Fibroblast of lung (primary cell): ENCODE measurements at regions not wholly inside any gene's neighbourhood (a gene's known extent, or its start where the extent isn't known, plus 50 kb on each side); places are given as distances from the start of the nearest gene placed in this dataset.

Source experiments
- DNase-seq, 2 donors: peaks; one replicate each; pipeline versions ENCODE4 v3.0.0 to v3.0.0-alpha.2; 2010; ENCODE audit warnings: low read depth in 2 of 2
- H2AFZ ChIP-seq: 2 replicates; pipeline ENCODE4 v1.5.1; 2012; ENCODE audit warnings: low read length, control low read depth, inconsistent platforms
- H3K27ac ChIP-seq: 2 replicates; pipeline ENCODE4 v1.5.1; 2011; ENCODE audit warnings: low read length, control low read depth; ENCODE audit not compliant: insufficient read depth
- H3K27me3 ChIP-seq: 2 replicates; pipeline ENCODE4 v1.5.1; 2011; ENCODE audit warnings: mild to moderate bottlenecking, low read length; ENCODE audit not compliant: control insufficient read depth, insufficient read depth
- H3K36me3 ChIP-seq: 2 replicates; pipeline ENCODE4 v1.5.1; 2011; ENCODE audit warnings: low read length; ENCODE audit not compliant: control insufficient read depth, insufficient read depth
- H3K4me1 ChIP-seq: 2 replicates; pipeline ENCODE4 v1.5.1; 2011; ENCODE audit warnings: low read length; ENCODE audit not compliant: control insufficient read depth, insufficient read depth; ENCODE audit errors: extremely low read depth
- H3K4me2 ChIP-seq: 2 replicates; pipeline ENCODE4 v1.5.1; 2011; ENCODE audit warnings: low read length, control low read depth; ENCODE audit not compliant: insufficient read depth; ENCODE audit errors: extremely low read depth
- H3K4me3 ChIP-seq, 4 experiments: fragments of 200-600 bp in 1 of 4; sonication (generic) in 1 of 4; replicated peaks in 1 of 4; 2 replicates each; pipeline ENCODE4 v1.5.1; 2011 to 2016; ENCODE audit warnings: low read length in 4 of 4, low read depth in 3 of 4, mild to moderate bottlenecking in 3 of 4, control low read depth in 2 of 4, inconsistent platforms in 1 of 4, mixed read lengths in 1 of 4; ENCODE audit not compliant: insufficient read depth in 1 of 4; ENCODE audit errors: control extremely low read depth in 1 of 4
- H3K79me2 ChIP-seq: 2 replicates; pipeline ENCODE4 v1.5.1; 2012; ENCODE audit warnings: mild to moderate bottlenecking, low read length, inconsistent platforms; ENCODE audit not compliant: control insufficient read depth, insufficient read depth
- H3K9ac ChIP-seq: 2 replicates; pipeline ENCODE4 v1.5.1; 2011; ENCODE audit warnings: mild to moderate bottlenecking, low read length, control low read depth; ENCODE audit not compliant: insufficient read depth
- H3K9me3 ChIP-seq: 2 replicates; pipeline ENCODE4 v1.5.1; 2012; ENCODE audit warnings: low read depth, low read length; ENCODE audit not compliant: control insufficient read depth, insufficient read depth
- H4K20me1 ChIP-seq: 2 replicates; pipeline ENCODE4 v1.5.1; 2011; ENCODE audit warnings: low read length; ENCODE audit not compliant: control insufficient read depth, insufficient read depth; ENCODE audit errors: extremely low read depth
- EZH2 ChIP-seq: IDR thresholded peaks from 2 replicates; pipeline ENCODE4 v1.5.1; 2012; ENCODE audit warnings: low read length, control low read depth, mild to moderate bottlenecking; ENCODE audit errors: missing control alignments
- TF ChIP-seq, protein P1 (sequence below), 2 donors: IDR thresholded peaks in 1 of 2; conservative IDR thresholded peaks in 1 of 2; 1 replicate in 1 of 2; 2 replicates in 1 of 2; pipeline ENCODE4 v1.5.1; 2011 to 2012; ENCODE audit warnings: low read length in 2 of 2, control low read depth in 1 of 2, inconsistent platforms in 1 of 2, low read depth in 1 of 2, mild to moderate bottlenecking in 1 of 2

DNA sequence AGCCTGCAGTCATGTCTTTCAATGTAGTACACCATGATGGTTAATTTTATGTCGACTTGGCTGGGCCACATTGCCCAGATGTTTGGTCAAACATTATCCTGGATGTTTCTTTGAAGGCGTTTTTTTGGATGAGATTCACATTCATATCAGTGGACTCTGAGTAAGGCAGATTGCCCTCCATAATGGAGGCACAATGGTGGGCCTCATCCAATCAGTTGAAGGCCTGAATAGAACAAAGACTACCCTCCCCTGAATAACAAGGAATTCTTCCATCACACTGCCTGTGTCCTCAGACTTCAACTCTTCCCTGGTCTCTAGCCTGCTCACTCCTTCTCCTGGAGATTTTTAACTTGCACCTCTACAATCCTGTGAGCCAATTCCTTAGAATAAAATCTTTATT lies 83.8 kb upstream of the CHL1 start:
- Histone ChIP-seq H4K20me1 (no peaks in the 10 kb centered on the region), H3K9me3 (no peaks in the 10 kb centered on the region), H2AFZ (no peak overlapping the region), H3K4me2 (no peak overlapping the region), H3K27me3 (no peaks in the 10 kb centered on the region), H3K4me1 (no peaks in the 10 kb centered on the region), H3K79me2 (no peaks in the 10 kb centered on the region), H3K9ac (no peak overlapping the region), H3K4me3 (no peak overlapping the region), H3K27ac (no peak overlapping the region), H3K36me3 (no peaks in the 10 kb centered on the region)
- no peak for TF ChIP-seq EZH2
- TF ChIP-seq, protein P1, sequence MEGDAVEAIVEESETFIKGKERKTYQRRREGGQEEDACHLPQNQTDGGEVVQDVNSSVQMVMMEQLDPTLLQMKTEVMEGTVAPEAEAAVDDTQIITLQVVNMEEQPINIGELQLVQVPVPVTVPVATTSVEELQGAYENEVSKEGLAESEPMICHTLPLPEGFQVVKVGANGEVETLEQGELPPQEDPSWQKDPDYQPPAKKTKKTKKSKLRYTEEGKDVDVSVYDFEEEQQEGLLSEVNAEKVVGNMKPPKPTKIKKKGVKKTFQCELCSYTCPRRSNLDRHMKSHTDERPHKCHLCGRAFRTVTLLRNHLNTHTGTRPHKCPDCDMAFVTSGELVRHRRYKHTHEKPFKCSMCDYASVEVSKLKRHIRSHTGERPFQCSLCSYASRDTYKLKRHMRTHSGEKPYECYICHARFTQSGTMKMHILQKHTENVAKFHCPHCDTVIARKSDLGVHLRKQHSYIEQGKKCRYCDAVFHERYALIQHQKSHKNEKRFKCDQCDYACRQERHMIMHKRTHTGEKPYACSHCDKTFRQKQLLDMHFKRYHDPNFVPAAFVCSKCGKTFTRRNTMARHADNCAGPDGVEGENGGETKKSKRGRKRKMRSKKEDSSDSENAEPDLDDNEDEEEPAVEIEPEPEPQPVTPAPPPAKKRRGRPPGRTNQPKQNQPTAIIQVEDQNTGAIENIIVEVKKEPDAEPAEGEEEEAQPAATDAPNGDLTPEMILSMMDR (conservative IDR thresholded peaks at IDR 0.05 in 1 of 2, IDR thresholded peaks at IDR 0.05 in 1 of 2; ENCODE audit: low read depth in 1 of 2, low read length in 2 of 2): no peak
- no peak for DNase-seq

DNA sequence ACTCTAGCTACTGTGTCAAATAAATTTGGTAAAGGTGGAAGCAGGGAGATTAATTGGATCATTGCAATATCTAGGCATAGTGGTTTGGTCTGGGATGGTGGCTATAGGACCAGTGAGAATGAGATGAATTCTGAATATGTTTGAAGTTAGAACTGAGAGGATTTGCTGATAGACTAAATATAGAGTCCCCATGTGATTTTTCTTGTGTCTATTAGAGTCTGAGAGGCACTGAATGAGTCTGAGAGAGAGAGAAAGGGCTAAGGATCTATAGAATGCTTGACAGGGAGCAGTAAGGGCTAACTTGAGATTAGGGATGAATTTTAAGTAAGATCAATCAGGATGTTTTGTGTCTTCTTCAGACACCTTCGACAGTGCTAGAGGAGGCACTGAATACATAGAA lies 77.9 kb upstream of the CHL1 start:
- H3K27me3 ChIP-seq: no peaks in the 10 kb centered on the region
- H4K20me1 ChIP-seq: no peaks in the 10 kb centered on the region
- no peak for DNase-seq
- H3K79me2 ChIP-seq: no peaks in the 10 kb centered on the region
- H3K4me2 ChIP-seq: no peak overlapping the region
- no peak overlapping the region for H2AFZ ChIP-seq
- TF ChIP-seq, protein P1 (conservative IDR thresholded peaks at IDR 0.05 in 1 of 2, IDR thresholded peaks at IDR 0.05 in 1 of 2; ENCODE audit: low read depth in 1 of 2, low read length in 2 of 2): no peak
- TF ChIP-seq EZH2: no peak
- H3K9ac ChIP-seq: no peak overlapping the region
- H3K36me3 ChIP-seq: no peaks in the 10 kb centered on the region
- H3K4me1 ChIP-seq: no peaks in the 10 kb centered on the region
- no peak overlapping the region for H3K4me3 ChIP-seq
- H3K27ac ChIP-seq: no peak overlapping the region
- no peaks in the 10 kb centered on the region for H3K9me3 ChIP-seq

DNA sequence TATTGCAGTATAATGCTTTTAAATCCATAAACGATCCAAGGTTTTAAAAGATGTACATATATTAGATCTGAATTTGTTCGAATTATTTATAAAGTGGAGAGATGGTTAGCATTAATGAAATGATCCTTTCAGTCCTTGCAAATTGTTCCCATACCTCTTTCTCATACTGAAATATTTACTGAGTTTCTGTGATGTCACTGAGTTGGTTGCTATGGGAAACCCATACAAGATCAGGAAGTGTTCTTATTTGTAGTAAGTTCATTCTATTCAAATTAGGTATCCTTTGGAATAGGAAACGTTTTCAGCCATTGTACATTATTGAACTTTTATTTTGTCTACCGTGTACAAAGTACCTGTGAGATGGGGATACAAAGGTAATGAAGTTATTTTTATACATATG lies 73.2 kb upstream of the CHL1 start:
- no peaks in the 10 kb centered on the region for H3K79me2 ChIP-seq
- H3K9me3 ChIP-seq: no peaks in the 10 kb centered on the region
- TF ChIP-seq, protein P1 (conservative IDR thresholded peaks at IDR 0.05 in 1 of 2, IDR thresholded peaks at IDR 0.05 in 1 of 2; ENCODE audit: low read depth in 1 of 2, low read length in 2 of 2): no peak
- TF ChIP-seq EZH2: no peak

More for the DNA sequence above, 73.2 kb upstream of the CHL1 start:
- Histone ChIP-seq H4K20me1 (no peaks in the 10 kb centered on the region), H3K4me2 (no peak overlapping the region), H2AFZ (no peak overlapping the region), H3K36me3 (no peaks in the 10 kb centered on the region), H3K4me3 (no peak overlapping the region), H3K9ac (no peak overlapping the region), H3K27ac (no peak overlapping the region), H3K27me3 (no peaks in the 10 kb centered on the region), H3K4me1 (no peaks in the 10 kb centered on the region)
- DNase-seq: no peak
